Left ventricle myocardium inferior (tissue), 1 donor: ENCODE measurements at regions not wholly inside any gene's neighbourhood (a gene's known extent, or its start where the extent isn't known, plus 50 kb on each side); places are given as distances from the start of the nearest gene placed in this dataset.
"Not testable (repeated sequence)": the region's sequence is repeated elsewhere in the genome, so short reads cannot be mapped to it uniquely, and the experiment has no call there.

Experiments used
- DNase-seq: peaks from one replicate; pipeline ENCODE4 v3.0.0-alpha.2; 2020
- H3K27ac ChIP-seq: fragments of 200-600 bp; replicated peaks from 2 replicates; pipeline ENCODE4 v1.8.0; 2021
- H3K27me3 ChIP-seq: fragments of 200-600 bp; 2 replicates; pipeline ENCODE4 v1.8.0; 2021; ENCODE audit warnings: low read depth
- H3K36me3 ChIP-seq: fragments of 200-600 bp; 2 replicates; pipeline ENCODE4 v1.8.0; 2021
- H3K4me1 ChIP-seq: fragments of 200-600 bp; 2 replicates; pipeline ENCODE4 v1.8.0; 2021
- H3K4me3 ChIP-seq: fragments of 200-600 bp; 2 replicates; pipeline ENCODE4 v1.8.0; 2021; ENCODE audit warnings: mild to moderate bottlenecking, moderate library complexity
- H3K9me3 ChIP-seq: fragments of 200-600 bp; replicated peaks from 2 replicates; pipeline ENCODE4 v1.8.0; 2021
- intact Hi-C: fragments of 100-400 bp; cut with micrococcal nuclease; formaldehyde crosslinking; loops from one replicate; pipeline ENCODE4 v1.11.0; 2022
- TF ChIP-seq, protein P1 (sequence below): fragments of 200-600 bp; IDR thresholded peaks from 2 replicates; pipeline ENCODE4 v1.8.0; 2021; ENCODE audit warnings: antibody characterized with exemption, mild to moderate bottlenecking, borderline replicate concordance
- donor health status: DM: no; HTN: yes; CAD: no; lungs with severe emphysema.

- DNase-seq, H3K27ac ChIP-seq, H3K36me3 ChIP-seq, intact Hi-C loops, H3K4me1 ChIP-seq, H3K27me3 ChIP-seq, H3K4me3 ChIP-seq: not testable (repeated sequence)
- H3K9me3 ChIP-seq, result peaks cover 13% of the 10 kb centered on the region
Observed at GRCh38 chr2:66632882-66633281, 198.0 kb downstream of the MEIS1 start.

- peaks cover 13% of the 10 kb centered on the region for H3K9me3 ChIP-seq
- H3K27me3 ChIP-seq, result no peaks in the 10 kb centered on the region
- DNase-seq, result no peak
- H3K4me1 ChIP-seq, result no peaks in the 10 kb centered on the region
- H3K27ac ChIP-seq, result no peak overlapping the region
- TF ChIP-seq, protein P1, sequence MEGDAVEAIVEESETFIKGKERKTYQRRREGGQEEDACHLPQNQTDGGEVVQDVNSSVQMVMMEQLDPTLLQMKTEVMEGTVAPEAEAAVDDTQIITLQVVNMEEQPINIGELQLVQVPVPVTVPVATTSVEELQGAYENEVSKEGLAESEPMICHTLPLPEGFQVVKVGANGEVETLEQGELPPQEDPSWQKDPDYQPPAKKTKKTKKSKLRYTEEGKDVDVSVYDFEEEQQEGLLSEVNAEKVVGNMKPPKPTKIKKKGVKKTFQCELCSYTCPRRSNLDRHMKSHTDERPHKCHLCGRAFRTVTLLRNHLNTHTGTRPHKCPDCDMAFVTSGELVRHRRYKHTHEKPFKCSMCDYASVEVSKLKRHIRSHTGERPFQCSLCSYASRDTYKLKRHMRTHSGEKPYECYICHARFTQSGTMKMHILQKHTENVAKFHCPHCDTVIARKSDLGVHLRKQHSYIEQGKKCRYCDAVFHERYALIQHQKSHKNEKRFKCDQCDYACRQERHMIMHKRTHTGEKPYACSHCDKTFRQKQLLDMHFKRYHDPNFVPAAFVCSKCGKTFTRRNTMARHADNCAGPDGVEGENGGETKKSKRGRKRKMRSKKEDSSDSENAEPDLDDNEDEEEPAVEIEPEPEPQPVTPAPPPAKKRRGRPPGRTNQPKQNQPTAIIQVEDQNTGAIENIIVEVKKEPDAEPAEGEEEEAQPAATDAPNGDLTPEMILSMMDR, result no peak
- intact Hi-C loops, result no loop called here
- H3K4me3 ChIP-seq, result no peak overlapping the region
- H3K36me3 ChIP-seq, result no peaks in the 10 kb centered on the region
Observed at GRCh38 chr2:66633631-66634030, 198.7 kb downstream of the MEIS1 start.

GRCh38 chr2:66634784-66635183, 199.9 kb downstream of the MEIS1 start:
- intact Hi-C loops, result no loop called here
- TF ChIP-seq, protein P1, result no peak
- no peak overlapping the region for H3K27ac ChIP-seq

GRCh38 chr2:66641685-66642084, 206.8 kb downstream of the MEIS1 start:
- peaks cover 6% of the 10 kb centered on the region for H3K9me3 ChIP-seq
- H3K36me3 ChIP-seq, result no peaks in the 10 kb centered on the region
- intact Hi-C loops, result no loop called here
- TF ChIP-seq, protein P1, result no peak
- no peaks in the 10 kb centered on the region for H3K4me1 ChIP-seq
- no peaks in the 10 kb centered on the region for H3K27me3 ChIP-seq
- no peak overlapping the region for H3K27ac ChIP-seq
- DNase-seq, result no peak
- H3K4me3 ChIP-seq, result no peak overlapping the region

More at GRCh38 chr2:66634784-66635183, 199.9 kb downstream of the MEIS1 start:
- Histone ChIP-seq H3K4me3 (no peak overlapping the region), H3K4me1 (no peaks in the 10 kb centered on the region), H3K9me3 (peaks cover 13% of the 10 kb centered on the region), H3K27me3 (no peaks in the 10 kb centered on the region), H3K36me3 (no peaks in the 10 kb centered on the region)
- DNase-seq, result no peak

DNA sequence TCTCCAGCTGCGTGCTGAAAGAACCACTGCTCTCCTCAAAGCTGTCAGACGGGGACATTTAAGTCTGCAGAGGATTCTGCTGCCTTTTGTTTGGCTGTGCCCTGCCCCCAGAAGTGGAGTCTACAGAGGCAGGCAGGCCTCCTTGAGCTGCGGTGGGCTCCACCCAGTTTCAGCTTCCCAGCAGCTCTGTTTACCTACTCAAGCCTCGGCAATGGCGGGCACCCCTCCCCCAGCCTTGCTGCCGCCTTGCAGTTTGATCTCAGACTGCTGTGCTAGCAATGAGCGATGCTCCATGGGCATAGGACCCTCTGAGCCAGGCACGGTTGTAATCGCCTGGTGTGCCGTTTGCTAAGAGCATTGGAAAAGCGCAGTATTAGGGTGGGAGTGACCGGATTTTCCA, 213.2 kb downstream of the MEIS1 start:
- intact Hi-C loops, H3K36me3 ChIP-seq, H3K4me3 ChIP-seq, H3K27ac ChIP-seq, DNase-seq, H3K4me1 ChIP-seq: not testable (repeated sequence)
- H3K27me3 ChIP-seq, result peaks cover 10% of the 10 kb centered on the region
- peaks cover 12% of the 10 kb centered on the region for H3K9me3 ChIP-seq

GRCh38 chr2:66649006-66649405, 214.1 kb downstream of the MEIS1 start:
- TF ChIP-seq, protein P1, result no peak
- intact Hi-C loops, result no loop called here
- DNase-seq, result no peak
- H3K27me3 ChIP-seq, result peaks cover 10% of the 10 kb centered on the region
- H3K9me3 ChIP-seq, result peaks cover 8% of the 10 kb centered on the region
- H3K36me3 ChIP-seq, result no peaks in the 10 kb centered on the region
- H3K4me3 ChIP-seq, result no peak overlapping the region
- H3K4me1 ChIP-seq, result no peaks in the 10 kb centered on the region
- no peak overlapping the region for H3K27ac ChIP-seq

DNA sequence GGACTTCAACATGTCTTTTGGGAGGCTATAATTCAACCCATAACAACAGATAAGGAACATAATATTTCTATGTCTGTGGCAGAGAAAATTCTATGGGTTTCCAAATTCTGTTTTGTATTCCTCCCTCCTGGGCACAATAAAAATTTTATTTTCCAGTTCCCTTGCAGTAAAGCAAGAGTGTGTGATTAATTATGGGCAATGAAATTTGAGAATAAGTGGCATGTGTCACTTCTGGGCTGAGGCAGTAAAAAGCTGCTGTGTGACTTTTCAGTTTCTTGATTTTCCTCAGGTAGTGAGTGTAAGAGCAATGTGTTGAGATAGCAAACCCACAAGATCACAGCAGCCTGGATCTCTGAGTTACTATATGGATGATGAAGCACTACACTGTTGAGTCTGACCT, 216.4 kb downstream of the MEIS1 start:
- Histone ChIP-seq H3K4me3 (no peak overlapping the region), H3K4me1 (no peaks in the 10 kb centered on the region), H3K27ac (no peak overlapping the region), H3K27me3 (peaks cover 10% of the 10 kb centered on the region), H3K36me3 (no peaks in the 10 kb centered on the region), H3K9me3 (peaks cover 7% of the 10 kb centered on the region)
- no peak for DNase-seq
- intact Hi-C loops, result no loop called here
- TF ChIP-seq, protein P1, result no peak
